Peyer's patch (tissue), 4 donors: ENCODE measurements at regions not wholly inside any gene's neighbourhood (a gene's known extent, or its start where the extent isn't known, plus 50 kb on each side); places are given as distances from the start of the nearest gene placed in this dataset.
A peak's percentile ranks its signal among the peaks of the same experiment; 100 is the strongest.

Experiments used
- DNase-seq, 3 donors: peaks; one replicate each; pipeline ENCODE4 v3.0.0-alpha.2; 2017 to 2019
- H3K27ac ChIP-seq, 4 donors: fragments of 200-600 bp; sonication (generic); one replicate each; pipeline ENCODE4 v1.5.1; 2016 to 2019
- H3K27me3 ChIP-seq, 2 donors: fragments of 200-600 bp; sonication (generic); one replicate each; pipeline ENCODE4 v1.5.1; 2019
- H3K36me3 ChIP-seq, 3 donors: fragments of 200-600 bp; sonication (generic); one replicate each; pipeline ENCODE4 v1.5.1; 2016 to 2019
- H3K4me1 ChIP-seq, 4 donors: fragments of 200-600 bp; sonication (generic); one replicate each; pipeline ENCODE4 v1.5.1; 2016 to 2019
- H3K4me3 ChIP-seq, 4 donors: fragments of 200-600 bp; sonication (generic); 1 replicate in 3 of 4; 2 replicates in 1 of 4; pipeline ENCODE4 v1.5.1; 2016 to 2019; ENCODE audit warnings: mild to moderate bottlenecking in 1 of 4
- H3K9me3 ChIP-seq, 4 donors: fragments of 200-600 bp; sonication (generic); one replicate each; pipeline ENCODE4 v1.5.1; 2016 to 2019; ENCODE audit warnings: mild to moderate bottlenecking in 1 of 4
- CTCF ChIP-seq, 6 experiments: fragments of 450-650 bp in 4 of 6; fragments of 200-600 bp in 2 of 6; sonication (generic) in 1 of 6; IDR thresholded peaks; one replicate each; pipeline ENCODE4 v1.5.1; 2017 to 2019; ENCODE audit warnings: antibody characterized with exemption in 6 of 6, mild to moderate bottlenecking in 3 of 6, moderate library complexity in 1 of 6
- POLR2A ChIP-seq, 2 donors: fragments of 450-650 bp; IDR thresholded peaks; one replicate each; pipeline ENCODE4 v1.5.1; 2017; ENCODE audit warnings: antibody characterized with exemption in 2 of 2, mild to moderate bottlenecking in 2 of 2, moderate library complexity in 2 of 2

GRCh38 chr6:169933839-169934698 is 182.6 kb downstream of the ERMARD start:
- TF ChIP-seq POLR2A (IDR thresholded peaks at IDR 0.05) (no peak), CTCF (IDR thresholded peaks at IDR 0.05) (no peak)
- H3K27me3 ChIP-seq = no peaks in the 10 kb centered on the region
- H3K36me3 ChIP-seq = no peaks in the 10 kb centered on the region
- peaks cover 0 to 8% (median 0%) of the 10 kb centered on the region in 4 donors for H3K4me1 ChIP-seq
- H3K9me3 ChIP-seq = no peaks in the 10 kb centered on the region
- peak overlapping the region in 2 of 4 donors; percentile 6 to 13 for H3K27ac ChIP-seq
- peak in 1 of 3 donors; percentile 71 for DNase-seq
- no peak overlapping the region for H3K4me3 ChIP-seq

DNA sequence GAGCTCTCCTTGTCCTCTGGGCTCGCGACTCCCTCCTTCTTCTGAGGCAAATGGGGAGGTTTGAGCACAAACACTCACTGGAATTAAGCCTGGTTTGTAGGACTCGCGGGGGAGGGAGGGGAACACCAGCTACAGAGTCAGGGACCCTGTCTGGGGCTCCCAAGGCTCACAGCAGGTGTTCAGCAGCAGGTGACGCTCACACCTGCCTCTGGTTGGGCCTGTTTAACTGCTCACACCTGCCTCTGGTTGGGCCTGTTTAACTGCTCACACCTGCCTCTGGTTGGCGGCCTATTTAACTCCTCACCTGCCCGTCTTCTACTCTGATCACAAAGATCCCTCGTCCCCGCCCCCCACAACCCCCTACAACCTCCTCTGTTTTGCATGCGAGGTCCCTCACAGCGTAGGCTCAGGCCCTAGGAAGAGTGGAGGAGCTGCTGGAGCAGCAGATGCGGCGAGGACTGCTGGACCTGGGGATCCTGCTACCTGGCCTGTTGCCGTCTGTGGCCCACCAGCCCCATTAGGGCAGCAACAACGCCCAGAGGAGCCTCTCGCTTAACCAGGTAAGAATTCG is 181.9 kb downstream of the ERMARD start:
- Histone ChIP-seq H3K27ac (no peak overlapping the region), H3K4me1 (peaks cover 0 to 8% (median 0%) of the 10 kb centered on the region in 4 donors), H3K4me3 (no peak overlapping the region), H3K9me3 (no peaks in the 10 kb centered on the region), H3K27me3 (no peaks in the 10 kb centered on the region), H3K36me3 (no peaks in the 10 kb centered on the region)
- no peak for DNase-seq
- TF ChIP-seq CTCF (IDR thresholded peaks at IDR 0.05) = no peak
- no peak for TF ChIP-seq POLR2A (IDR thresholded peaks at IDR 0.05)

GRCh38 chr6:169932491-169932890 is 181.1 kb downstream of the ERMARD start:
- no peaks in the 10 kb centered on the region for H3K9me3 ChIP-seq
- DNase-seq = no peak
- TF ChIP-seq POLR2A (IDR thresholded peaks at IDR 0.05) = no peak
- H3K27ac ChIP-seq = no peak overlapping the region
- H3K4me1 ChIP-seq = peaks cover 0 to 8% (median 0%) of the 10 kb centered on the region in 4 donors
- no peaks in the 10 kb centered on the region for H3K27me3 ChIP-seq
- no peak overlapping the region for H3K4me3 ChIP-seq
- no peaks in the 10 kb centered on the region for H3K36me3 ChIP-seq

DNA sequence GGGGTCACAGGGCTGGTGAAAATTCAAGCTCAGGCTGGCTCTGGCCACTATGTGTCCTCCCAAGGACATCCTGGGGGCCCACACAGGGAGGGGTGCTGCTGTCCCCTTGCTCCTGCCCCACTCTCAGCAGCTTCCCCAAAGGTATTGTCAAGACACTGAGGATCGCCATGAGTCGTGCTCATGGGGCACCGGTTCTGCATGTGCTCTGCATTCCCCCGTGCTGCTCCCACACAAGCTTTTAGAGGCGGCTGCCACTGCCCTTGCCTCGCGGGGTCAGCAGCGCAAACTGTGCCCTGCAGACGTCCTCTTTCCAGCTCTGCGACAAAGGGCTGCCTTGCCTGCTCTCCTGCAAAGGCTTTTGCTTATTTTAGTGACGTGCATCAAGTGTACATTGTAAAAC is 179.8 kb downstream of the ERMARD start:
- DNase-seq = no peak
- Histone ChIP-seq H3K27me3 (no peaks in the 10 kb centered on the region), H3K36me3 (no peaks in the 10 kb centered on the region), H3K4me1 (peaks cover 0 to 8% (median 0%) of the 10 kb centered on the region in 4 donors), H3K4me3 (no peak overlapping the region), H3K27ac (no peak overlapping the region), H3K9me3 (no peaks in the 10 kb centered on the region)
- TF ChIP-seq CTCF (IDR thresholded peaks at IDR 0.05) (no peak), POLR2A (IDR thresholded peaks at IDR 0.05) (no peak)

GRCh38 chr6:169930799-169931198 is 179.4 kb downstream of the ERMARD start:
- Histone ChIP-seq H3K9me3 (no peaks in the 10 kb centered on the region), H3K27me3 (no peaks in the 10 kb centered on the region), H3K4me3 (no peak overlapping the region), H3K36me3 (no peaks in the 10 kb centered on the region), H3K4me1 (peaks cover 0 to 8% (median 0%) of the 10 kb centered on the region in 4 donors), H3K27ac (no peak overlapping the region)
- peak in 1 of 6 experiments; percentile 8 for TF ChIP-seq CTCF (IDR thresholded peaks at IDR 0.05)
- TF ChIP-seq POLR2A (IDR thresholded peaks at IDR 0.05) = no peak
- no peak for DNase-seq

- no peaks in the 10 kb centered on the region for H3K4me1 ChIP-seq
- H3K9me3 ChIP-seq = no peaks in the 10 kb centered on the region
- no peaks in the 10 kb centered on the region for H3K27me3 ChIP-seq
- no peak overlapping the region for H3K4me3 ChIP-seq
- H3K36me3 ChIP-seq = no peaks in the 10 kb centered on the region
- no peak for DNase-seq
- TF ChIP-seq CTCF (IDR thresholded peaks at IDR 0.05) = no peak
- no peak for TF ChIP-seq POLR2A (IDR thresholded peaks at IDR 0.05)
- no peak overlapping the region for H3K27ac ChIP-seq
Measured at GRCh38 chr6:169927711-169928110, 176.3 kb downstream of the ERMARD start.
